ENCODE measurements at regions not wholly inside any gene's neighbourhood (a gene's known extent, or its start where the extent isn't known, plus 50 kb on each side); places are given as distances from the start of the nearest gene placed in this dataset.

DNA sequence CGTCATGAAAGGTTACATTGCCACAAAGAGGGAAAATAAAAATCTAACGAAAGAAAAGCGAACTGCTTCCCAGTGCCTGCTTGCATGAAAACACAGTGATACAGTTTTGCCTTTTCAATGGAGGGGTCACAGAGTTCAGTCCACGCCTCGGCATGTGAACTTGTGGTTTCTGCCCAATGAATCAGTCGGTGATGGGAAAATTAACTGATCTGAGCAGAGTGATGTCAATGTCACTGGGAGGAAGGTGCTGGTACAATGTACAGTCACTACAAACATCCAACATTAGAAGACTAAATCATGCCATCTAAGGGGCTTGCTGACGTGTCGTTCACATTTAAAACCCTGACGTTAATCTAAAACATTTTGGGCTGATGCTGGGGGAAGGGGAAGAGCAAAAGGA lies 151.8 kb upstream of the MSX2 start:
- Histone ChIP-seq H3K4me1 (ENCODE audit: insufficient read depth, low read length, poor library complexity, severe bottlenecking) (no peaks in the 10 kb centered on the region), H3K4me2 (ENCODE audit: low read depth, low read length, poor library complexity, severe bottlenecking) (no peak overlapping the region), H3F3A (ENCODE audit: low read depth) (no peaks in the 10 kb centered on the region), H2AFZ (ENCODE audit: low read length) (no peak overlapping the region), H4K20me1 (ENCODE audit: insufficient read depth, low read length, poor library complexity, severe bottlenecking) (no peaks in the 10 kb centered on the region), H3K79me2 (ENCODE audit: insufficient read depth, low read length) (no peaks in the 10 kb centered on the region), H3K9me3 (ENCODE audit: insufficient read depth, low read depth, low read length) (no peaks in the 10 kb centered on the region), H3K9me2 (replicated peaks; ENCODE audit: low read depth, low read length) (no peaks in the 10 kb centered on the region), H3K9ac (ENCODE audit: low read depth, low read length, poor library complexity, severe bottlenecking) (no peak overlapping the region), H3K4me3 (ENCODE audit: low read length, poor library complexity, severe bottlenecking) (no peak overlapping the region), H3K27me3 (ENCODE audit: insufficient read depth, low read length, poor library complexity, severe bottlenecking) (no peaks in the 10 kb centered on the region), H3K36me3 (ENCODE audit: insufficient read depth, low read length) (no peaks in the 10 kb centered on the region)
- TF ChIP-seq EZH2phosphoT487 (IDR thresholded peaks at IDR 0.05; ENCODE audit: borderline replicate concordance) = no peak

DNA sequence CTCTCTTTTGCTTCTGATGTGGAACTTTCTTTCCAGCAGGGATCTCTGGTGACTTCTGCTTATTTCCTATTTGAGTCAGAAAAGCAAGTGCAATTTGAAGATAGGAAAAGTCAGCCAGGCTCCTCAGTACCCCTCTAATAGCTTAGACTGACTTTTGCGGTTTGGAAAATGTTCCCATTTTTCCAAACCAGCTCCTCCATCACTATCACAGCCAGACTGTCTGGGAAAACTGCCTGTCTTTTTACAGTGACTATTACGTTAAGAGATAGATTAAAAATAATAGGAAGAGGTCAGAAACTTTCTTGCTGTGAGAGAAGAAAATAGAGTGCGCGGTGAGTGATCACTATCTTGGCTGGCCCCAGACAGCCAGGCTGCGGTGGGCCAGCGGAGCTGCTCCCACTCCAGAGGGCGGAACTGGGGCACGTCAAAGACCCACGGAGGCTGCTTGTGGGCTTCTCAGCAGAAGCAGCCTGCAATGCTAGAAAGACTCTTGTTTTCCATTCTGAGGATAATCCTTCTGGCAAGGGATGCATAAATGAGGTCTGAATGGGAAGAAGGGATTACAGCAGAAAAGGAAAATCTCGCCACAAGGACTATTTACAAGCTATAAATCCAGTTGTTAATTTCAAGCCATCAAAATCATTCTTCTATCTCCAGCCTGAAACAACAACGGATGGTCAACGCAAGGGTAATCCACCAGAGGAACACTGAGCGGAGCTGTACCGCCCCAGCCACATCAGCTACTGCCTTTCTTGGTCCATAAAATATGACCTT lies 151.0 kb upstream of the MSX2 start:
- no peaks in the 10 kb centered on the region for H3K79me2 ChIP-seq (ENCODE audit: insufficient read depth, low read length)
- no peaks in the 10 kb centered on the region for H3K36me3 ChIP-seq (ENCODE audit: insufficient read depth, low read length)
- H3K9me2 ChIP-seq (replicated peaks; ENCODE audit: low read depth, low read length) = no peaks in the 10 kb centered on the region
- H2AFZ ChIP-seq (ENCODE audit: low read length) = no peak overlapping the region
- no peaks in the 10 kb centered on the region for H3K4me1 ChIP-seq (ENCODE audit: insufficient read depth, low read length, poor library complexity, severe bottlenecking)
- no peak overlapping the region for H3K4me2 ChIP-seq (ENCODE audit: low read depth, low read length, poor library complexity, severe bottlenecking)
- no peaks in the 10 kb centered on the region for H3K9me3 ChIP-seq (ENCODE audit: insufficient read depth, low read depth, low read length)
- no peak for TF ChIP-seq EZH2phosphoT487 (IDR thresholded peaks at IDR 0.05; ENCODE audit: borderline replicate concordance)
- TF ChIP-seq, protein P1, sequence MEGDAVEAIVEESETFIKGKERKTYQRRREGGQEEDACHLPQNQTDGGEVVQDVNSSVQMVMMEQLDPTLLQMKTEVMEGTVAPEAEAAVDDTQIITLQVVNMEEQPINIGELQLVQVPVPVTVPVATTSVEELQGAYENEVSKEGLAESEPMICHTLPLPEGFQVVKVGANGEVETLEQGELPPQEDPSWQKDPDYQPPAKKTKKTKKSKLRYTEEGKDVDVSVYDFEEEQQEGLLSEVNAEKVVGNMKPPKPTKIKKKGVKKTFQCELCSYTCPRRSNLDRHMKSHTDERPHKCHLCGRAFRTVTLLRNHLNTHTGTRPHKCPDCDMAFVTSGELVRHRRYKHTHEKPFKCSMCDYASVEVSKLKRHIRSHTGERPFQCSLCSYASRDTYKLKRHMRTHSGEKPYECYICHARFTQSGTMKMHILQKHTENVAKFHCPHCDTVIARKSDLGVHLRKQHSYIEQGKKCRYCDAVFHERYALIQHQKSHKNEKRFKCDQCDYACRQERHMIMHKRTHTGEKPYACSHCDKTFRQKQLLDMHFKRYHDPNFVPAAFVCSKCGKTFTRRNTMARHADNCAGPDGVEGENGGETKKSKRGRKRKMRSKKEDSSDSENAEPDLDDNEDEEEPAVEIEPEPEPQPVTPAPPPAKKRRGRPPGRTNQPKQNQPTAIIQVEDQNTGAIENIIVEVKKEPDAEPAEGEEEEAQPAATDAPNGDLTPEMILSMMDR (conservative IDR thresholded peaks at IDR 0.05; ENCODE audit: low read length) = no peak
- no peak overlapping the region for H3K4me3 ChIP-seq (ENCODE audit: low read length, poor library complexity, severe bottlenecking)
- H3K9ac ChIP-seq (ENCODE audit: low read depth, low read length, poor library complexity, severe bottlenecking) = no peak overlapping the region
- H4K20me1 ChIP-seq (ENCODE audit: insufficient read depth, low read length, poor library complexity, severe bottlenecking) = no peaks in the 10 kb centered on the region
- no peaks in the 10 kb centered on the region for H3F3A ChIP-seq (ENCODE audit: low read depth)
- no peaks in the 10 kb centered on the region for H3K27me3 ChIP-seq (ENCODE audit: insufficient read depth, low read length, poor library complexity, severe bottlenecking)

DNA sequence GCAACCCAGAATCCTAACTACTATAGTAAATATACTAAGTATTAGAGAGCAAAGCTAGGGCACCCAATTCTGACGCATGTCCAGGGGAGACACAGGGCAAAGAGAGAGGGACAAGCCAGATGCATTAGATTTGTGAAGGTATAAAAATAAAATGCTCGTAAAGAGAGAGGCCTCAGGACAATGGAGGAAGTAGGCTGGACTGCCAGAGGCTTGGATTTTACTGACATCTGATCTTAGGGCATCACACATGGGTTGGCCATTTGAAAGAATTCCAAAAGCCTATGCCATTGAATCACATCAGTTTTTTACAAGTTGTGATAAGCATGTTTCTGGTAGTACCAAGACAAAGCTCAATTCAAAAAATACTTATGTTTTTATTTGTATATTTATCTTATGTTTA lies 149.3 kb upstream of the MSX2 start:
- no peak for TF ChIP-seq EZH2phosphoT487 (IDR thresholded peaks at IDR 0.05; ENCODE audit: borderline replicate concordance)
- TF ChIP-seq, protein P1 (conservative IDR thresholded peaks at IDR 0.05; ENCODE audit: low read length) = no peak
- H3K79me2 ChIP-seq (ENCODE audit: insufficient read depth, low read length) = no peaks in the 10 kb centered on the region
- H4K20me1 ChIP-seq (ENCODE audit: insufficient read depth, low read length, poor library complexity, severe bottlenecking) = no peaks in the 10 kb centered on the region
- H3K4me1 ChIP-seq (ENCODE audit: insufficient read depth, low read length, poor library complexity, severe bottlenecking) = no peaks in the 10 kb centered on the region
- no peaks in the 10 kb centered on the region for H3K9me2 ChIP-seq (replicated peaks; ENCODE audit: low read depth, low read length)
- no peaks in the 10 kb centered on the region for H3K9me3 ChIP-seq (ENCODE audit: insufficient read depth, low read depth, low read length)
- no peaks in the 10 kb centered on the region for H3K36me3 ChIP-seq (ENCODE audit: insufficient read depth, low read length)
- no peak overlapping the region for H3K4me2 ChIP-seq (ENCODE audit: low read depth, low read length, poor library complexity, severe bottlenecking)
- H2AFZ ChIP-seq (ENCODE audit: low read length) = no peak overlapping the region
- no peak overlapping the region for H3K4me3 ChIP-seq (ENCODE audit: low read length, poor library complexity, severe bottlenecking)
- H3F3A ChIP-seq (ENCODE audit: low read depth) = no peaks in the 10 kb centered on the region
- no peak overlapping the region for H3K9ac ChIP-seq (ENCODE audit: low read depth, low read length, poor library complexity, severe bottlenecking)
- H3K27me3 ChIP-seq (ENCODE audit: insufficient read depth, low read length, poor library complexity, severe bottlenecking) = no peaks in the 10 kb centered on the region

- TF ChIP-seq EZH2phosphoT487 (IDR thresholded peaks at IDR 0.05; ENCODE audit: borderline replicate concordance) = no peak
- TF ChIP-seq, protein P1 (conservative IDR thresholded peaks at IDR 0.05; ENCODE audit: low read length) = no peak
- Histone ChIP-seq H3K36me3 (ENCODE audit: insufficient read depth, low read length) (no peaks in the 10 kb centered on the region), H3K9me3 (ENCODE audit: insufficient read depth, low read depth, low read length) (no peaks in the 10 kb centered on the region), H3K9me2 (replicated peaks; ENCODE audit: low read depth, low read length) (no peaks in the 10 kb centered on the region), H3K4me3 (ENCODE audit: low read length, poor library complexity, severe bottlenecking) (no peak overlapping the region), H3K4me1 (ENCODE audit: insufficient read depth, low read length, poor library complexity, severe bottlenecking) (no peaks in the 10 kb centered on the region), H3K9ac (ENCODE audit: low read depth, low read length, poor library complexity, severe bottlenecking) (no peak overlapping the region), H3K79me2 (ENCODE audit: insufficient read depth, low read length) (no peaks in the 10 kb centered on the region), H3F3A (ENCODE audit: low read depth) (no peaks in the 10 kb centered on the region), H3K4me2 (ENCODE audit: low read depth, low read length, poor library complexity, severe bottlenecking) (no peak overlapping the region), H2AFZ (ENCODE audit: low read length) (no peak overlapping the region), H4K20me1 (ENCODE audit: insufficient read depth, low read length, poor library complexity, severe bottlenecking) (no peaks in the 10 kb centered on the region), H3K27me3 (ENCODE audit: insufficient read depth, low read length, poor library complexity, severe bottlenecking) (no peaks in the 10 kb centered on the region)
These were observed 148.3 kb upstream of the MSX2 start for GRCh38 chr5:174576042-174576441.

Data from Loucy (cell line).